HepG2 (cell line): ENCODE measurements at regions not wholly inside any gene's neighbourhood (a gene's known extent, or its start where the extent isn't known, plus 50 kb on each side); places are given as distances from the start of the nearest gene placed in this dataset.

Source experiments
- ATAC-seq: fragments of 200-7000 bp; cut with Tn5 transposase; 3 replicates; pipeline ENCODE4 v1.9.1; 2020; ENCODE audit warnings: mild to moderate bottlenecking, moderate library complexity
- BruUV-seq: library from RNA; stranded (reverse); fragments of 400-500 nt; replicated peaks from 2 replicates; lab custom pipeline; 2021; lab: Mats Ljungman, UMichigan
- CTCF ChIA-PET: fragments of 300-600 bp; formaldehyde crosslinking; extraction: SDS; loops from one replicate; lab custom pipeline; 2021; ENCODE audit warnings: low total read pairs, inconsistent platforms, low intra/inter-chr PET ratio; lab: Yijun Ruan, JAX
- POLR2A ChIA-PET: fragments of 350-600 bp; sonication (Branson Sonifier 250); formaldehyde crosslinking; loops from one replicate; lab custom pipeline; 2020; ENCODE audit warnings: antibody characterized with exemption, inconsistent platforms; lab: Yijun Ruan, JAX
- DNase-seq: peaks from one replicate; pipeline ENCODE4 v3.0.0-alpha.2; 2015; ENCODE audit warnings: low spot score
- FAIRE-seq: peaks from 3 replicates; lab custom pipeline; 2011; peaks lifted over from hg19 to GRCh38; lab: Jason Lieb, UNC
- H2AFZ ChIP-seq: one replicate; pipeline ENCODE4 v1.6.1; 2011; ENCODE audit warnings: low read length, inconsistent platforms
- H3K27ac ChIP-seq: fragments of 300-600 bp; 3 replicates; pipeline ENCODE4 v1.8.0; 2011; ENCODE audit warnings: mixed run types, mild to moderate bottlenecking, mixed read lengths, low read length, inconsistent platforms; ENCODE audit not compliant: insufficient read depth; ENCODE audit errors: extremely low read length
- H3K27me3 ChIP-seq, 2 experiments: fragments of 200-600 bp in 1 of 2; 2 replicates in 1 of 2; 3 replicates in 1 of 2; pipeline versions ENCODE4 v1.6.0 to v1.8.0; 2011; ENCODE audit warnings: low read length in 2 of 2, mild to moderate bottlenecking in 2 of 2, moderate library complexity in 2 of 2, inconsistent platforms in 1 of 2; ENCODE audit not compliant: insufficient read depth in 2 of 2, control insufficient read depth in 1 of 2
- H3K36me3 ChIP-seq, 2 experiments: fragments of 200-600 bp in 1 of 2; replicated peaks in 1 of 2; 2 replicates in 1 of 2; 3 replicates in 1 of 2; pipeline versions ENCODE4 v1.5.1 to v1.8.0; 2011; ENCODE audit warnings: low read length in 2 of 2, inconsistent platforms in 1 of 2; ENCODE audit not compliant: insufficient read depth in 2 of 2, control insufficient read depth in 1 of 2
- H3K4me1 ChIP-seq: 2 replicates; pipeline ENCODE4 v1.5.1; 2012; ENCODE audit warnings: low read length, inconsistent platforms; ENCODE audit not compliant: insufficient read depth
- H3K4me2 ChIP-seq: 2 replicates; pipeline ENCODE4 v1.6.0; 2011; ENCODE audit warnings: low read depth, low read length, inconsistent platforms
- H3K4me3 ChIP-seq, 3 experiments: fragments of 200-600 bp in 1 of 3; sonication (generic), shearing (Covaris generic) in 1 of 3; replicated peaks in 1 of 3; 2 replicates each; pipeline ENCODE4 v1.5.1; 2011 to 2016; ENCODE audit warnings: low read length in 3 of 3, inconsistent platforms in 2 of 3, low read depth in 2 of 3, mild to moderate bottlenecking in 2 of 3, control low read depth in 1 of 3, mixed read lengths in 1 of 3; ENCODE audit not compliant: insufficient read depth in 1 of 3
- H3K79me2 ChIP-seq: one replicate; pipeline ENCODE4 v1.6.1; 2011; ENCODE audit warnings: low read length, inconsistent platforms; ENCODE audit not compliant: insufficient read depth
- H3K9ac ChIP-seq: 2 replicates; pipeline ENCODE4 v1.6.0; 2011; ENCODE audit warnings: mild to moderate bottlenecking, low read depth, low read length, inconsistent platforms; ENCODE audit not compliant: insufficient read depth
- H3K9me3 ChIP-seq: 2 replicates; pipeline ENCODE4 v1.5.1; 2012; ENCODE audit warnings: mild to moderate bottlenecking, low read length
- H4K20me1 ChIP-seq: 2 replicates; pipeline ENCODE4 v1.6.0; 2011; ENCODE audit warnings: inconsistent platforms, mild to moderate bottlenecking, low read length, moderate library complexity; ENCODE audit not compliant: insufficient read depth
- AGO1 ChIP-seq: fragments of 200-400 bp; formaldehyde crosslinking; IDR thresholded peaks from 2 replicates; pipeline ENCODE4 v1.6.1; 2017; ENCODE audit warnings: mild to moderate bottlenecking, low read depth, low read length, moderate library complexity; ENCODE audit not compliant: poor library complexity, severe bottlenecking
- GATA4 ChIP-seq: sonication (generic); IDR thresholded peaks from 2 replicates; pipeline ENCODE4 v1.6.1; 2016; ENCODE audit warnings: antibody characterized with exemption, low read depth, borderline replicate concordance
- GATAD1 ChIP-seq: IDR thresholded peaks from 2 replicates; pipeline ENCODE4 v1.6.1; 2016; ENCODE audit warnings: missing genetic modification reagents, missing compliant biosample characterization
- MIER2 ChIP-seq: IDR thresholded peaks from 2 replicates; pipeline ENCODE4 v1.6.1; 2016; ENCODE audit warnings: missing biosample characterization, missing genetic modification reagents
- PHF21A ChIP-seq: sonication (generic); formaldehyde crosslinking; IDR thresholded peaks from 2 replicates; pipeline ENCODE4 v1.5.0; 2020; ENCODE audit warnings: mild to moderate bottlenecking, missing genetic modification reagents
- ZBTB21 ChIP-seq: sonication (generic); formaldehyde crosslinking; IDR thresholded peaks from 2 replicates; pipeline ENCODE4 v1.4.0; 2020; ENCODE audit warnings: missing genetic modification reagents
- ZNF160 ChIP-seq: sonication (generic); formaldehyde crosslinking; IDR thresholded peaks from 2 replicates; pipeline ENCODE4 v1.8.0; 2022; ENCODE audit warnings: mild to moderate bottlenecking, inconsistent platforms, missing genetic modification reagents
- ZNF296 ChIP-seq: sonication (generic); formaldehyde crosslinking; conservative IDR thresholded peaks from 2 replicates; pipeline ENCODE4 v1.5.0; 2020; ENCODE audit warnings: mild to moderate bottlenecking, missing genetic modification reagents
- ZNF550 ChIP-seq: sonication (generic); formaldehyde crosslinking; IDR thresholded peaks from 2 replicates; pipeline ENCODE4 v1.4.0; 2020; ENCODE audit warnings: mild to moderate bottlenecking, missing genetic modification reagents, borderline replicate concordance
- ZNF746 ChIP-seq: sonication (generic); formaldehyde crosslinking; IDR thresholded peaks from 2 replicates; pipeline ENCODE4 v1.8.0; 2022; ENCODE audit warnings: mild to moderate bottlenecking, missing genetic modification reagents
- WGBS: methylation state at CpG from one replicate; pipeline ENCODE4 v1.1.6; 2017; ENCODE audit warnings: low lambda C conversion rate; 5-methylcytosine and 5-hydroxymethylcytosine counted together
- in situ Hi-C: cut with HindIII; loops from 2 replicates; pipeline ENCODE4 v1.10.0; 2017; ENCODE audit warnings: low pct_unique_long_range_greater_than_20kb; ENCODE audit not compliant: extremely low pct_ligation_motif_present
- intact Hi-C: fragments of 100-400 bp; cut with micrococcal nuclease; formaldehyde crosslinking; loops from one replicate; pipeline ENCODE4 v1.10.0; 2022; ENCODE audit not compliant: unreplicated experiment
- TF ChIP-seq, protein P1 (sequence below): sonication (generic); formaldehyde crosslinking; IDR thresholded peaks from 2 replicates; pipeline ENCODE4 v1.4.0; 2020; ENCODE audit warnings: mild to moderate bottlenecking, missing genetic modification reagents
- TF ChIP-seq, protein P2 (sequence below): sonication (generic); formaldehyde crosslinking; IDR thresholded peaks from 2 replicates; pipeline ENCODE4 v1.8.0; 2022; ENCODE audit warnings: mild to moderate bottlenecking, missing genetic modification reagents, moderate library complexity
- TF ChIP-seq, protein P3 (sequence below): sonication (generic); formaldehyde crosslinking; IDR thresholded peaks from 2 replicates; pipeline ENCODE4 v1.5.1; 2020; ENCODE audit warnings: mild to moderate bottlenecking, missing genetic modification reagents

DNA sequence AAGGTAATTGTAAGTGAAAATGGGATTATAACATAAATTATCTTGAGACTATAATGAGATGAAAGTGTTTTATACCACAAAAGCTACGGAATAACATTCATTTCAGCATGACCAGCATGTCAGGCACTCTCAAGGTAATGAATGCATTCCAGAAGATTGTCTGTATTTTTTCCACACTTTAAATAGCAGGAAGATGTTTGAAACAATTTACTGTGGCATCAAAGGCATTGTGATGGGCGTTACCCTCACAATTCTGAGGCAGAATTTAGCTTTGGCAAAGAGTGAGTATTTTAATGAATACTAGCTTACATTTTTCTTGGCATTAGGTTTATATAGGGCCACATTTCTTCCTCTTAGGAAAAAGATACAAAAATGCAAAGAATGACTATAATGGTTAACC is 627.2 kb downstream of the BCKDHB start:
- CTCF ChIA-PET = no interaction called here

DNA sequence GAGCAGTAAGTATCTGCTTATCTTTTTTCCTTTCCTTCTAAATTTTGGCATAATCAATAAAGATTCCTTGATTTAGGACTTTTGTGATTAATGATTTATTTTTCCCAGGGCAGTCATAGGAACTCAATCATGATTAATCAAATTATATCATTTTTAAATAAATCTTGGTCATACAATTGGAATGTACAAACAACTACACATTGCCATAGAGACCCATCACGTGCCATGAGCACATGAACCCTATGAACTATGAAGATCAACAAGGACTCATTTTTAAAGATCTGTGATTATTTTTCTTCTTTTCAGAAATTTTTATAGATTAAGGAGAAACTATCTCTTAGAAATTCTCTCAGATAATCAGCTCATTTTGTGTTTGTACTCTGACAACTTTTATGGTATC is 622.4 kb downstream of the BCKDHB start:
- Histone ChIP-seq H3K79me2 (no peaks in the 10 kb centered on the region), H3K4me3 (no peak overlapping the region), H3K27me3 (no peaks in the 10 kb centered on the region), H4K20me1 (no peaks in the 10 kb centered on the region), H3K27ac (no peak overlapping the region), H3K9ac (no peak overlapping the region), H3K9me3 (no peaks in the 10 kb centered on the region), H3K4me2 (no peak overlapping the region), H3K36me3 (no peaks in the 10 kb centered on the region), H2AFZ (no peak overlapping the region), H3K4me1 (no peaks in the 10 kb centered on the region)
- FAIRE-seq (no peak), ATAC-seq (no peak), DNase-seq (no peak)
- BruUV-seq = no TSS peak
- ChIA-PET CTCF (no interaction called here), POLR2A (no interaction called here)
- intact Hi-C loops (no loop called here), in situ Hi-C loops (no loop called here)
- WGBS = 3% methylated on average over 1 of the region's 1 CpG
- TF ChIP-seq ZNF746 (CRISPR knock-in tag) (no peak), GATAD1 (CRISPR knock-in tag) (no peak), MIER2 (CRISPR knock-in tag) (no peak), ZNF296 (CRISPR knock-in tag) (no peak), ZNF550 (no peak), AGO1 (no peak), PHF21A (no peak)
- TF ChIP-seq, protein P1, sequence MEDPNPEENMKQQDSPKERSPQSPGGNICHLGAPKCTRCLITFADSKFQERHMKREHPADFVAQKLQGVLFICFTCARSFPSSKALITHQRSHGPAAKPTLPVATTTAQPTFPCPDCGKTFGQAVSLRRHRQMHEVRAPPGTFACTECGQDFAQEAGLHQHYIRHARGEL (CRISPR knock-in tag) = no peak
- TF ChIP-seq, protein P2, sequence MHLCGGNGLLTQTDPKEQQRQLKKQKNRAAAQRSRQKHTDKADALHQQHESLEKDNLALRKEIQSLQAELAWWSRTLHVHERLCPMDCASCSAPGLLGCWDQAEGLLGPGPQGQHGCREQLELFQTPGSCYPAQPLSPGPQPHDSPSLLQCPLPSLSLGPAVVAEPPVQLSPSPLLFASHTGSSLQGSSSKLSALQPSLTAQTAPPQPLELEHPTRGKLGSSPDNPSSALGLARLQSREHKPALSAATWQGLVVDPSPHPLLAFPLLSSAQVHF (CRISPR knock-in tag) = no peak

More for the DNA sequence above, 627.2 kb downstream of the BCKDHB start:
- Histone ChIP-seq H3K9ac (no peak overlapping the region), H3K4me2 (no peak overlapping the region), H3K27me3 (no peaks in the 10 kb centered on the region), H3K79me2 (no peaks in the 10 kb centered on the region), H3K36me3 (no peaks in the 10 kb centered on the region), H3K4me1 (no peaks in the 10 kb centered on the region), H3K27ac (no peak overlapping the region), H2AFZ (no peak overlapping the region), H3K4me3 (no peak overlapping the region), H4K20me1 (no peaks in the 10 kb centered on the region), H3K9me3 (no peaks in the 10 kb centered on the region)
- no peak for FAIRE-seq
- TF ChIP-seq ZBTB21 (CRISPR knock-in tag) (no peak), GATA4 (no peak), ZNF160 (no peak)
- TF ChIP-seq, protein P3, sequence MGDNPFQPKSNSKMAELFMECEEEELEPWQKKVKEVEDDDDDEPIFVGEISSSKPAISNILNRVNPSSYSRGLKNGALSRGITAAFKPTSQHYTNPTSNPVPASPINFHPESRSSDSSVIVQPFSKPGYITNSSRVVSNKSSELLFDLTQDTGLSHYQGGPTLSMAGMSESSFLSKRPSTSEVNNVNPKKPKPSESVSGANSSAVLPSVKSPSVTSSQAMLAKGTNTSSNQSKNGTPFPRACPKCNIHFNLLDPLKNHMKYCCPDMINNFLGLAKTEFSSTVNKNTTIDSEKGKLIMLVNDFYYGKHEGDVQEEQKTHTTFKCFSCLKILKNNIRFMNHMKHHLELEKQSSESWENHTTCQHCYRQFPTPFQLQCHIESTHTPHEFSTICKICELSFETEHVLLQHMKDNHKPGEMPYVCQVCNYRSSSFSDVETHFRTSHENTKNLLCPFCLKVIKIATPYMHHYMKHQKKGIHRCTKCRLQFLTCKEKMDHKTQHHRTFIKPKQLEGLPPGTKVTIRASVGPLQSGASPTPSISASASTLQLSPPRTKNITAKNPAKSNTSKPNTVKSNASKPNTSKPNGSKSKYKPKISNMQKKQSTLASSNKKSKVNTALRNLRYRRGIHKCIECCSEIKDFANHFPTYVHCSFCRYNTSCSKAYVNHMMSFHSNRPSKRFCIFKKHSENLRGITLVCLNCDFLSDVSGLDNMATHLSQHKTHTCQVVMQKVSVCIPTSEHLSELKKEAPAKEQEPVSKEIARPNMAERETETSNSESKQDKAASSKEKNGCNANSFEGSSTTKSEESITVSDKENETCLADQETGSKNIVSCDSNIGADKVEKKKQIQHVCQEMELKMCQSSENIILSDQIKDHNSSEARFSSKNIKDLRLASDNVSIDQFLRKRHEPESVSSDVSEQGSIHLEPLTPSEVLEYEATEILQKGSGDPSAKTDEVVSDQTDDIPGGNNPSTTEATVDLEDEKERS (CRISPR knock-in tag) = no peak
- DNase-seq = no peak
- in situ Hi-C loops = no loop called here
- intact Hi-C loops = no loop called here
- POLR2A ChIA-PET = no interaction called here
- WGBS = 3% methylated on average over 2 of the region's 2 CpGs
- ATAC-seq = no peak
- BruUV-seq = no TSS peak
